ENCODE measurements at regions not wholly inside any gene's neighbourhood (a gene's known extent, or its start where the extent isn't known, plus 50 kb on each side); places are given as distances from the start of the nearest gene placed in this dataset.

DNA sequence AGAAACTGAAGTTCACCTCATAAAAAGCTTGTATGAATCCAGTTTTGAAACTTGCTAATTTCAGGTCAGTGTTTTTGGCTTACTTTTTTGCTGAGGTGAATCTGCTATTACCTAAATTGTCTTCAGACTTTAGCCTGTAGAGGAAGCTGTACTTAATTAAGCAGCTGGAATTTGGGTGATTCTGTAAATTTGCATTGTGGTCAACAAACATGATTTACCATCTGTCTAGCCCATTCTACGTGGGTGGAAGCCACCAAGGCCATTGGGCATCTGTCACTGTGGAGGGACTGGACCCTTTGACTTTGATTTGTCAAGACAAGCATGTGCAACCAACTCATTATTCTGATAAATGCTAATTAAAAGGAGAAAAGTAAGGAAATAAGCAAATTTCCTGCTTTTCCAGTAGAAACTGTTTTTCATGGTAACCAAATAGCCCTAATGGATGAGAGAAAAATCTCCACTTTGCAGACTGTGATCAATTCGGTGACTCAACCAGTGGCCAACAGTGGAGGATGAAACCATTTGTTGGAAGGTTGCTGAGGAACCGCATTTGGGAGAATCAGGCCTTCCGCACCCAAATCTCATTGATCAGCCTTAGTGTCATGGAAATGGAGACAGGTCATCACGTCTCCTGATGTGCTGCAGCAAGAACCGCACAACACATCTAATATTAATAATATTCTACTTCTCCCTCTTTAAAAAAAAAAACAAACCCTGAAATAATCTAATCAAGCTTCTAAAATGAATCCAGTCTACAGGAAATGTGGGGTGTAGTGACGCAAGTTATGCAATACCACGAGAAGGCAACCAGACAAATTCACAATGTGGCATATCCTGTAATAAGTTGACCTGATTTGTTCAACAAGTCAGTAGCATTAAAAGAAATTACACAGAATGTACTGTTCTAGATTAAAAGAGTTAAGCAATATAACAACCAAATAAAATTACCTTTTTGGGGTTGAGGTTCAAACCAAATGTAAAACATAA, 54.3 kb downstream of the GARRE1 start:
- DNase-seq (ENCODE audit: low read depth in 1 of 2, low spot score in 1 of 2) (no peak), FAIRE-seq (peak; percentile 83), ATAC-seq (no peak)
- Histone ChIP-seq H3K9me3 (no peaks in the 10 kb centered on the region), H3K4me3 (no peak overlapping the region), H3K4me1 (peaks cover 6% of the 10 kb centered on the region; the same call in 2 of the 3 replicates), H3K4me2 (no peak overlapping the region), H3K27ac (no peak overlapping the region)
- ChIA-PET POLR2A (interaction anchor here (0.5 to 0.7 kb wide), 2 partner anchors 62 to 1132 kb away, joined by 4 to 6 read pairs; no protein-coding TSS in a partner anchor), CTCF (interaction anchor here (0.7 to 1.3 kb wide), 5 partner anchors 9 to 60 kb away, joined by 3 read pairs; no protein-coding TSS in a partner anchor)
- no peak for TF ChIP-seq JUNB (IDR thresholded peaks at IDR 0.05)
- no peak for TF ChIP-seq CHD4 (IDR thresholded peaks at IDR 0.05; ENCODE audit: borderline replicate concordance)
- no peak for TF ChIP-seq ZNF302 (CRISPR knock-in tag; IDR thresholded peaks at IDR 0.05)
- peak in 1 of 2 experiments; percentile 52; a peak in 2 of 4 replicates for TF ChIP-seq CEBPB (IDR thresholded peaks at IDR 0.05)
- TF ChIP-seq, protein P1, sequence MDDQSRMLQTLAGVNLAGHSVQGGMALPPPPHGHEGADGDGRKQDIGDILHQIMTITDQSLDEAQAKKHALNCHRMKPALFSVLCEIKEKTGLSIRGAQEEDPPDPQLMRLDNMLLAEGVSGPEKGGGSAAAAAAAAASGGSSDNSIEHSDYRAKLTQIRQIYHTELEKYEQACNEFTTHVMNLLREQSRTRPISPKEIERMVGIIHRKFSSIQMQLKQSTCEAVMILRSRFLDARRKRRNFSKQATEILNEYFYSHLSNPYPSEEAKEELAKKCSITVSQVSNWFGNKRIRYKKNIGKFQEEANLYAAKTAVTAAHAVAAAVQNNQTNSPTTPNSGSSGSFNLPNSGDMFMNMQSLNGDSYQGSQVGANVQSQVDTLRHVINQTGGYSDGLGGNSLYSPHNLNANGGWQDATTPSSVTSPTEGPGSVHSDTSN (IDR thresholded peaks at IDR 0.05), result no peak
- WGBS (ENCODE audit: missing lambda C conversion rate), result 93% methylated on average over 8 of the region's 8 CpGs

DNA sequence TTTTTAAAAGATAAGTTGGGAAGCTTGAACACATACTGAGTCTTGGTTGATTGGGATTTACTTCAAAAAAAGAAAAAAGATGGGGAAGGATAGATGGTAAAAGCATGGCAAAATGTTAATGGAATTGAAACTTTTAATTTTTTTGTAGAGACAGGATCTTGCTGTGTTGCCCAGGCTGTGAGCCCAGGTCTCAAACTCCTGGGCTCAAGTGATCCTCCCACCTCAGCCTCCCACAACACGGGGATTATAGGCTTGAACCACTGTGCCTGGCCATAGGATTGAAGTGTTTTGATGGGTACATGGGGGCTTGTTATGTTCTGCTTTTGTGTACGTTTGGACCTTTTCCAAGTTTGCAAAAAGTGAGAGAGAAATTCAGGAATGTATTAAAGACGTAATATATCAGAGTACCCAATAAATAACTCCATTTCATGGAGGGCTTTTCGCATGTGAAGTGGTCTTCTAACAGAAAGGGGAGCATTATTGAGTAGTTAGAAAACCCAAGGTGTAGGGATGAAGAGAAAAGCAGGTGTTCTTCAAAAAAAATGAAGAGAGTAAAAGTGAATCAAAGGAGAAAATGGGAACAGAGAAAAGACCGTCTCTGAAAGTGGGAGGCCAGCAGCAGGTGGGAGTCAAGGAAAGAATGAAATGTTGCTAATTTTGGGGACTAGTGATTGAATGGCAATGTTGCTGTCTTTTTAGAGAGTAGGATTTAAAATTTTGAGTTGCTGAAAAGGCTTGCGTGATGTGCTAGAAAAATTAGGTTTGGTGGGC, 55.2 kb downstream of the GARRE1 start:
- no peak for ATAC-seq
- no peak overlapping the region for H3K27ac ChIP-seq
- H3K4me1 ChIP-seq, result peaks cover 6% of the 10 kb centered on the region; the same call in 2 of the 3 replicates
- FAIRE-seq, result no peak
- H3K4me2 ChIP-seq, result no peak overlapping the region
- WGBS (ENCODE audit: missing lambda C conversion rate), result 86% methylated on average over 6 of the region's 6 CpGs
- no peak for DNase-seq (ENCODE audit: low read depth in 1 of 2, low spot score in 1 of 2)
- H3K4me3 ChIP-seq, result no peak overlapping the region
- TF ChIP-seq GATA3 (IDR thresholded peaks at IDR 0.05; ENCODE audit: borderline replicate concordance), result no peak
- TF ChIP-seq TFCP2L1 (CRISPR knock-in tag; IDR thresholded peaks at IDR 0.05), result no peak
- TF ChIP-seq HOXB5 (CRISPR knock-in tag; IDR thresholded peaks at IDR 0.05), result no peak
- TF ChIP-seq, protein P1 (IDR thresholded peaks at IDR 0.05), result no peak
- ChIA-PET POLR2A (no interaction called here), CTCF (interaction anchor here (1.0 to 1.2 kb wide), 2 partner anchors 8 to 10 kb away, joined by 3 to 4 read pairs; no protein-coding TSS in a partner anchor)
- H3K9me3 ChIP-seq, result no peaks in the 10 kb centered on the region

DNA sequence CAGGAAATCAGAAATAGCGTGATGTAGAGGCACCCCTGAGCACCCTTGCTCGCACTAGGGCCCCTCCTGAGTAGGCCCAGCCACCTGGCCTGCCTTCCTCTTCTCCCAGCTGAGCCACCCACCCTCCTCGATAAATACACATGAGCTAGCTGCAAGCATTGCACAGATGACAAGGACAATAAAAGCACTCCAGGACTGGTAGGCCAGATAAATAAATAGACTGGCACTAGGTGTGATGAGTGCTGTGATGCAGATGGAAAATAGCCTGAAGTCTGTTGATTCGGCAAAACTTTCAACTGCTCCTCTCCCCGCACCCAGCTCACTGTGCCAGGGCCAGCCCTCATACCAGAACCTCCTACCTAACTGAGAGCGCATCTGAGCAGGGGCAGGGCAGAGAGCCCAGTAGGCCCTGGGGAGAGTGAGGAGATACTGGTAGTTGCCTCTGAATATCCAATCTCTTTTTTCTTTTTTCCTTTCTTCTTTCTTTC, 54.5 kb upstream of the GPI start:
- Histone ChIP-seq H3K27ac (no peak overlapping the region), H3K4me2 (no peak overlapping the region), H3K4me1 (peaks cover 6% of the 10 kb centered on the region; the same call in 2 of the 3 replicates), H3K4me3 (no peak overlapping the region), H3K9me3 (no peaks in the 10 kb centered on the region)
- DNase-seq (ENCODE audit: low read depth in 1 of 2, low spot score in 1 of 2), result no peak
- ChIA-PET CTCF (interaction anchor here (0.6 to 1.2 kb wide), 6 partner anchors 9 to 1222 kb away, joined by 3 to 6 read pairs (median 3); no protein-coding TSS in a partner anchor), POLR2A (no interaction called here)
- FAIRE-seq, result no peak
- no peak for TF ChIP-seq ESRRA (IDR thresholded peaks at IDR 0.05; ENCODE audit: borderline replicate concordance, low read length)
- TF ChIP-seq KDM5A (IDR thresholded peaks at IDR 0.05), result no peak
- no peak for TF ChIP-seq MAZ (IDR thresholded peaks at IDR 0.05; ENCODE audit: borderline replicate concordance, low read depth, low read length)
- TF ChIP-seq, protein P2, sequence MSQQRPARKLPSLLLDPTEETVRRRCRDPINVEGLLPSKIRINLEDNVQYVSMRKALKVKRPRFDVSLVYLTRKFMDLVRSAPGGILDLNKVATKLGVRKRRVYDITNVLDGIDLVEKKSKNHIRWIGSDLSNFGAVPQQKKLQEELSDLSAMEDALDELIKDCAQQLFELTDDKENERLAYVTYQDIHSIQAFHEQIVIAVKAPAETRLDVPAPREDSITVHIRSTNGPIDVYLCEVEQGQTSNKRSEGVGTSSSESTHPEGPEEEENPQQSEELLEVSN (IDR thresholded peaks at IDR 0.05; ENCODE audit: borderline replicate concordance, low read depth), result no peak
- TF ChIP-seq PHF8 (IDR thresholded peaks at IDR 0.05; ENCODE audit: borderline replicate concordance, low read depth), result no peak
- no peak for TF ChIP-seq TP53 (CRISPR knock-in tag; IDR thresholded peaks at IDR 0.05)
- no peak for TF ChIP-seq CBX2 (IDR thresholded peaks at IDR 0.05; ENCODE audit: borderline replicate concordance, low read depth)
- ATAC-seq, result peak; percentile 21 to 43; a peak in 3 of 6 replicates
- WGBS (ENCODE audit: missing lambda C conversion rate), result 89% methylated on average over 6 of the region's 6 CpGs

All from A549 (cell line).